ENCODE measurements at regions not wholly inside any gene's neighbourhood (a gene's known extent, or its start where the extent isn't known, plus 50 kb on each side); places are given as distances from the start of the nearest gene placed in this dataset.

DNA sequence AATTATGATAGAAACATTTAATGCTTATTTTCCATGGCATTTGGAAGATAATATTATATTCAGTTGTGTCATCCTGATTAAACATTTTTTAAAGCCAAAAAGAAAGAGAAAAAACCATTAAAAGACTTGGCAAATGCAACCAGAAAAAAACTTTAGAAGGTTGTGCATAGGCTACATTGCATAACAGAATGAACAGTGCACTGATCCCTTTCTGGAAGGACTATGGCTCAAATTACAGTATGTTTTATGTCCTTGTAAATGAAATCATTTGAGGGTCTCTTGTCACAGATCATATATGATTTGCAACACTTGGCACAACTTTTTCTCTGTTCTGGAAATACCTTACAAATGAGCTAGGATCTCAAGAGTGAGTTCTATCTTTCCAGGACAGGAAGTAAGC is 275.2 kb upstream of the FLRT2 start:
- TF ChIP-seq, protein P1, sequence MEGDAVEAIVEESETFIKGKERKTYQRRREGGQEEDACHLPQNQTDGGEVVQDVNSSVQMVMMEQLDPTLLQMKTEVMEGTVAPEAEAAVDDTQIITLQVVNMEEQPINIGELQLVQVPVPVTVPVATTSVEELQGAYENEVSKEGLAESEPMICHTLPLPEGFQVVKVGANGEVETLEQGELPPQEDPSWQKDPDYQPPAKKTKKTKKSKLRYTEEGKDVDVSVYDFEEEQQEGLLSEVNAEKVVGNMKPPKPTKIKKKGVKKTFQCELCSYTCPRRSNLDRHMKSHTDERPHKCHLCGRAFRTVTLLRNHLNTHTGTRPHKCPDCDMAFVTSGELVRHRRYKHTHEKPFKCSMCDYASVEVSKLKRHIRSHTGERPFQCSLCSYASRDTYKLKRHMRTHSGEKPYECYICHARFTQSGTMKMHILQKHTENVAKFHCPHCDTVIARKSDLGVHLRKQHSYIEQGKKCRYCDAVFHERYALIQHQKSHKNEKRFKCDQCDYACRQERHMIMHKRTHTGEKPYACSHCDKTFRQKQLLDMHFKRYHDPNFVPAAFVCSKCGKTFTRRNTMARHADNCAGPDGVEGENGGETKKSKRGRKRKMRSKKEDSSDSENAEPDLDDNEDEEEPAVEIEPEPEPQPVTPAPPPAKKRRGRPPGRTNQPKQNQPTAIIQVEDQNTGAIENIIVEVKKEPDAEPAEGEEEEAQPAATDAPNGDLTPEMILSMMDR (IDR thresholded peaks at IDR 0.05), result no peak
- TF ChIP-seq POLR2A (IDR thresholded peaks at IDR 0.05), result no peak

Measured in prostate gland (tissue), 2 donors.